SIG-M5 treated with dmso at 0.1 percent for 504 hours (cell line): ENCODE measurements at regions not wholly inside any gene's neighbourhood (a gene's known extent, or its start where the extent isn't known, plus 50 kb on each side); places are given as distances from the start of the nearest gene placed in this dataset.

ENCODE experiments used
- DNase-seq: peaks from one replicate; lab custom pipeline; 2025; ENCODE audit not compliant: unreplicated experiment; lab: John Stamatoyannopoulos, UW

- DNase-seq = no peak
These were observed 255.5 kb upstream of the PITX2 start for GRCh38 chr4:110878413-110878812.

GRCh38 chr4:110878956-110879355 lies 256.1 kb upstream of the PITX2 start:
- DNase-seq = no peak

GRCh38 chr4:110886270-110886669 lies 263.4 kb upstream of the PITX2 start:
- DNase-seq = no peak

GRCh38 chr4:110886856-110887255 lies 264.0 kb upstream of the PITX2 start:
- no peak for DNase-seq

- no peak for DNase-seq
These were observed 274.9 kb upstream of the PITX2 start for GRCh38 chr4:110897784-110898183.

- DNase-seq = no peak
These were observed 275.4 kb upstream of the PITX2 start for GRCh38 chr4:110898290-110898689.

GRCh38 chr4:110900213-110900769 lies 277.4 kb upstream of the PITX2 start:
- no peak for DNase-seq

GRCh38 chr4:110902500-110902899 lies 279.6 kb upstream of the PITX2 start:
- no peak for DNase-seq

- no peak for DNase-seq
These were observed 281.7 kb upstream of the PITX2 start for GRCh38 chr4:110904435-110905065.

- DNase-seq = no peak
These were observed 282.5 kb upstream of the PITX2 start for GRCh38 chr4:110905367-110905766.

- DNase-seq = no peak
These were observed 285.0 kb upstream of the PITX2 start for GRCh38 chr4:110907801-110908313.

- DNase-seq = no peak
These were observed 291.9 kb upstream of the PITX2 start for GRCh38 chr4:110914791-110915190.

- DNase-seq = no peak
These were observed 292.4 kb upstream of the PITX2 start for GRCh38 chr4:110915301-110915700.

GRCh38 chr4:110916505-110916904 lies 293.6 kb upstream of the PITX2 start:
- DNase-seq = no peak

GRCh38 chr4:110917835-110918234 lies 295.0 kb upstream of the PITX2 start:
- no peak for DNase-seq

GRCh38 chr4:110920990-110921389 lies 298.1 kb upstream of the PITX2 start:
- DNase-seq = no peak

GRCh38 chr4:110924761-110925160 lies 301.9 kb upstream of the PITX2 start:
- no peak for DNase-seq

GRCh38 chr4:110926841-110927400 lies 304.0 kb upstream of the PITX2 start:
- no peak for DNase-seq

GRCh38 chr4:110933341-110933740 lies 310.5 kb upstream of the PITX2 start:
- DNase-seq = no peak

- no peak for DNase-seq
These were observed 321.6 kb upstream of the PITX2 start for GRCh38 chr4:110944501-110944900.

- DNase-seq = no peak
These were observed 322.7 kb upstream of the PITX2 start for GRCh38 chr4:110945600-110945999.

GRCh38 chr4:110949542-110949941 lies 326.7 kb upstream of the PITX2 start:
- no peak for DNase-seq

- DNase-seq = no peak
These were observed 327.9 kb upstream of the PITX2 start for GRCh38 chr4:110950731-110951130.
